ENCODE measurements at regions not wholly inside any gene's neighbourhood (a gene's known extent, or its start where the extent isn't known, plus 50 kb on each side); places are given as distances from the start of the nearest gene placed in this dataset.

DNA sequence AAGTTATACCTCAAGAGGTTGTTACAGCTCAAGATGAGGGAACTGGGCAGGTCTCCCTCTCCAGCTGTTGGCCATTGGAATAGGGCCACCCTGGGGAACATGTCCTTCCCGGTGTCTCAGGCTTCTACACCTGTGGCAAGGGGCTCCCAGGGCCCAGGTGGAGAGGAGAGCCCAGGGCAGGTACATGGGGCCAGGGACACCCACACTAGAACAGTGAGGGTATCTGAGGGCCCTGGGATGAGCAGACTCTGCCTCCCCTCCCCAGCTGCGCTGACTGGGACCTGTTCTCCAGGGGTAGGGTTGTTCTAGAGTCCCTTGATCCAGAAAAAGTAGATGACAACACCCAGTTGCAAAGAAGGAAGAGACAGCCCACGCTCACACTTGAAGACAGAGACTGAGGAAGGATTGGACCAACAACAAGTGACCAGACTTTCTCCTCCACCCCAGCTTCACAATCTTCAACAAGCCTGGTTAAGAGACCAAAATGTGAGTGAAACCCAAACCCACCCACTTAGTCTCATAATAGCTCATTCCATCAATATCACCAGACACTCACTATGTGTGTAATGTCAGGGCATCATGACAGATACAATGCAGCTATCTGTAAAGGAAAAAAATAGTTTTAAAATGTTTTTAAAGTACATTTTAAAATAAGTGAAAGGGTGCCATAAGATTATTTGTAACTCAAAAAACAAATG lies 439.3 kb downstream of the NPHP4 start:
- Histone ChIP-seq H3K36me3 (ENCODE audit: control insufficient read depth, insufficient read depth, low read length) (no peaks in the 10 kb centered on the region), H3K9me3 (ENCODE audit: control insufficient read depth, low read length) (no peaks in the 10 kb centered on the region), H3K4me3 (ENCODE audit: low read depth, low read length) (no peak overlapping the region), H3K4me2 (ENCODE audit: low read length) (no peak overlapping the region), H3K79me2 (no peaks in the 10 kb centered on the region), H3K4me1 (no peaks in the 10 kb centered on the region), H3K9ac (no peak overlapping the region), H2AFZ (no peak overlapping the region), H3K27me3 (ENCODE audit: control insufficient read depth, insufficient read depth, low read length) (no peaks in the 10 kb centered on the region), H3K27ac (no peak overlapping the region)
- no peak for TF ChIP-seq CTCF (IDR thresholded peaks at IDR 0.05)

- no peak overlapping the region for H3K27ac ChIP-seq
- no peaks in the 10 kb centered on the region for H3K9me3 ChIP-seq (ENCODE audit: control insufficient read depth, low read length)
- H3K4me1 ChIP-seq: no peaks in the 10 kb centered on the region
- H3K4me2 ChIP-seq (ENCODE audit: low read length): no peak overlapping the region
- no peak overlapping the region for H3K4me3 ChIP-seq (ENCODE audit: low read depth, low read length)
- no peak for TF ChIP-seq CTCF (IDR thresholded peaks at IDR 0.05)
- no peak overlapping the region for H2AFZ ChIP-seq
- H3K79me2 ChIP-seq: no peaks in the 10 kb centered on the region
- no peaks in the 10 kb centered on the region for H3K36me3 ChIP-seq (ENCODE audit: control insufficient read depth, insufficient read depth, low read length)
- no peaks in the 10 kb centered on the region for H3K27me3 ChIP-seq (ENCODE audit: control insufficient read depth, insufficient read depth, low read length)
- H3K9ac ChIP-seq: no peak overlapping the region
Measured at GRCh38 chr1:5551274-5551975, 440.8 kb downstream of the NPHP4 start.

DNA sequence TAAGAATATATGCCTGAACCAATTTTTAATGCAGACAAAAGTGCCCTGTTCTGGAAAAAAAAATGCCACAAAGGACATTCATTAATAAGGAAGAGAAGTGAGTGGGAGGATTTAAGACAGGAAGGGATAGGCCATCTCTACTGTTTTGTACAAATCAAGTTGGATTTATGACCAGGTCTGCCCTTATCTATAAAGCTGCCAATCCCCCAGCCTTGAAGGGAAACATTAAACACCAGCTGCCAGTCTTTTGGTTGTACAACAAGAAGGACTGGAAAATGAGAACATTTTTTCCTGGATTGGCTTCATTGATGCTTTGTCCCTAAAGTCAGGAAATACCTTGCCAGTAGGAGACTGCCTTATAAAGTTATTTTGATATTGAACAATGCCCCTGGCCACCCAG lies 444.0 kb downstream of the NPHP4 start:
- Histone ChIP-seq H3K4me1 (no peaks in the 10 kb centered on the region), H3K9me3 (ENCODE audit: control insufficient read depth, low read length) (no peaks in the 10 kb centered on the region), H3K4me2 (ENCODE audit: low read length) (no peak overlapping the region), H3K36me3 (ENCODE audit: control insufficient read depth, insufficient read depth, low read length) (no peaks in the 10 kb centered on the region), H3K9ac (no peak overlapping the region), H3K27ac (no peak overlapping the region), H3K4me3 (ENCODE audit: low read depth, low read length) (no peak overlapping the region), H2AFZ (no peak overlapping the region), H3K79me2 (no peaks in the 10 kb centered on the region), H3K27me3 (ENCODE audit: control insufficient read depth, insufficient read depth, low read length) (no peaks in the 10 kb centered on the region)
- TF ChIP-seq CTCF (IDR thresholded peaks at IDR 0.05): no peak

GRCh38 chr1:5543235-5543634 lies 449.0 kb downstream of the NPHP4 start:
- no peak overlapping the region for H3K27ac ChIP-seq
- no peak overlapping the region for H3K9ac ChIP-seq
- peaks cover 4% of the 10 kb centered on the region for H3K9me3 ChIP-seq (ENCODE audit: control insufficient read depth, low read length)
- no peak overlapping the region for H3K4me3 ChIP-seq (ENCODE audit: low read depth, low read length)
- no peak overlapping the region for H3K4me2 ChIP-seq (ENCODE audit: low read length)
- H3K79me2 ChIP-seq: no peaks in the 10 kb centered on the region
- H3K4me1 ChIP-seq: no peaks in the 10 kb centered on the region
- H2AFZ ChIP-seq: no peak overlapping the region
- no peak for TF ChIP-seq CTCF (IDR thresholded peaks at IDR 0.05)
- no peaks in the 10 kb centered on the region for H3K36me3 ChIP-seq (ENCODE audit: control insufficient read depth, insufficient read depth, low read length)
- peaks cover 3% of the 10 kb centered on the region for H3K27me3 ChIP-seq (ENCODE audit: control insufficient read depth, insufficient read depth, low read length)

- Histone ChIP-seq H3K27me3 (ENCODE audit: control insufficient read depth, insufficient read depth, low read length) (no peaks in the 10 kb centered on the region), H2AFZ (no peak overlapping the region), H3K4me1 (no peaks in the 10 kb centered on the region), H3K79me2 (no peaks in the 10 kb centered on the region), H3K4me3 (ENCODE audit: low read depth, low read length) (no peak overlapping the region), H3K4me2 (ENCODE audit: low read length) (no peak overlapping the region), H3K27ac (no peak overlapping the region), H3K36me3 (ENCODE audit: control insufficient read depth, insufficient read depth, low read length) (no peaks in the 10 kb centered on the region), H3K9ac (no peak overlapping the region), H3K9me3 (ENCODE audit: control insufficient read depth, low read length) (no peaks in the 10 kb centered on the region)
- TF ChIP-seq CTCF (IDR thresholded peaks at IDR 0.05): no peak
Measured at GRCh38 chr1:5532811-5533210, 459.4 kb downstream of the NPHP4 start.
